ENCODE measurements at regions not wholly inside any gene's neighbourhood (a gene's known extent, or its start where the extent isn't known, plus 50 kb on each side); places are given as distances from the start of the nearest gene placed in this dataset.

- Histone ChIP-seq H3K27ac (ENCODE audit: low read length) (no peak overlapping the region), H3K4me1 (ENCODE audit: control insufficient read depth in 1 of 2, insufficient read depth in 2 of 2, low read length in 2 of 2) (no peaks in the 10 kb centered on the region), H3K4me3 (ENCODE audit: low read depth in 1 of 2, low read length in 2 of 2) (no peak overlapping the region), H3K27me3 (ENCODE audit: low read depth, low read length) (no peaks in the 10 kb centered on the region), H3K36me3 (ENCODE audit: control insufficient read depth in 1 of 2, insufficient read depth in 2 of 2, low read length in 2 of 2) (no peaks in the 10 kb centered on the region), H3K9me3 (ENCODE audit: control insufficient read depth in 1 of 2, low read length in 2 of 2) (no peaks in the 10 kb centered on the region)
Measured at GRCh38 chr1:29784276-29785136, 548.2 kb downstream of the PTPRU start.

GRCh38 chr1:29783508-29784275, 547.4 kb downstream of the PTPRU start:
- no peaks in the 10 kb centered on the region for H3K27me3 ChIP-seq (ENCODE audit: low read depth, low read length)
- no peaks in the 10 kb centered on the region for H3K4me1 ChIP-seq (ENCODE audit: control insufficient read depth in 1 of 2, insufficient read depth in 2 of 2, low read length in 2 of 2)
- H3K9me3 ChIP-seq (ENCODE audit: control insufficient read depth in 1 of 2, low read length in 2 of 2), result no peaks in the 10 kb centered on the region
- H3K36me3 ChIP-seq (ENCODE audit: control insufficient read depth in 1 of 2, insufficient read depth in 2 of 2, low read length in 2 of 2), result no peaks in the 10 kb centered on the region
- no peak overlapping the region for H3K4me3 ChIP-seq (ENCODE audit: low read depth in 1 of 2, low read length in 2 of 2)
- H3K27ac ChIP-seq (ENCODE audit: low read length), result no peak overlapping the region

GRCh38 chr1:29782846-29783507, 546.7 kb downstream of the PTPRU start:
- H3K4me1 ChIP-seq (ENCODE audit: control insufficient read depth in 1 of 2, insufficient read depth in 2 of 2, low read length in 2 of 2), result no peaks in the 10 kb centered on the region
- no peaks in the 10 kb centered on the region for H3K36me3 ChIP-seq (ENCODE audit: control insufficient read depth in 1 of 2, insufficient read depth in 2 of 2, low read length in 2 of 2)
- H3K4me3 ChIP-seq (ENCODE audit: low read depth in 1 of 2, low read length in 2 of 2), result no peak overlapping the region
- no peaks in the 10 kb centered on the region for H3K27me3 ChIP-seq (ENCODE audit: low read depth, low read length)
- H3K9me3 ChIP-seq (ENCODE audit: control insufficient read depth in 1 of 2, low read length in 2 of 2), result no peaks in the 10 kb centered on the region
- H3K27ac ChIP-seq (ENCODE audit: low read length), result no peak overlapping the region

GRCh38 chr1:29779146-29779545, 542.8 kb downstream of the PTPRU start:
- Histone ChIP-seq H3K27me3 (ENCODE audit: low read depth, low read length) (no peaks in the 10 kb centered on the region), H3K36me3 (ENCODE audit: control insufficient read depth in 1 of 2, insufficient read depth in 2 of 2, low read length in 2 of 2) (no peaks in the 10 kb centered on the region), H3K4me1 (ENCODE audit: control insufficient read depth in 1 of 2, insufficient read depth in 2 of 2, low read length in 2 of 2) (no peaks in the 10 kb centered on the region), H3K4me3 (ENCODE audit: low read depth in 1 of 2, low read length in 2 of 2) (no peak overlapping the region), H3K9me3 (ENCODE audit: control insufficient read depth in 1 of 2, low read length in 2 of 2) (peaks cover 4 to 5% of the 10 kb centered on the region in 2 donors), H3K27ac (ENCODE audit: low read length) (no peak overlapping the region)

GRCh38 chr1:29777522-29777921, 541.2 kb downstream of the PTPRU start:
- H3K9me3 ChIP-seq (ENCODE audit: control insufficient read depth in 1 of 2, low read length in 2 of 2), result peaks cover 4 to 5% of the 10 kb centered on the region in 2 donors
- H3K36me3 ChIP-seq (ENCODE audit: control insufficient read depth in 1 of 2, insufficient read depth in 2 of 2, low read length in 2 of 2), result no peaks in the 10 kb centered on the region
- H3K4me3 ChIP-seq (ENCODE audit: low read depth in 1 of 2, low read length in 2 of 2), result no peak overlapping the region
- H3K27me3 ChIP-seq (ENCODE audit: low read depth, low read length), result no peaks in the 10 kb centered on the region
- no peak overlapping the region for H3K27ac ChIP-seq (ENCODE audit: low read length)
- no peaks in the 10 kb centered on the region for H3K4me1 ChIP-seq (ENCODE audit: control insufficient read depth in 1 of 2, insufficient read depth in 2 of 2, low read length in 2 of 2)

- Histone ChIP-seq H3K9me3 (ENCODE audit: control insufficient read depth in 1 of 2, low read length in 2 of 2) (peaks cover 4 to 5% of the 10 kb centered on the region in 2 donors), H3K27ac (ENCODE audit: low read length) (no peak overlapping the region), H3K27me3 (ENCODE audit: low read depth, low read length) (no peaks in the 10 kb centered on the region), H3K4me1 (ENCODE audit: control insufficient read depth in 1 of 2, insufficient read depth in 2 of 2, low read length in 2 of 2) (no peaks in the 10 kb centered on the region), H3K36me3 (ENCODE audit: control insufficient read depth in 1 of 2, insufficient read depth in 2 of 2, low read length in 2 of 2) (no peaks in the 10 kb centered on the region), H3K4me3 (ENCODE audit: low read depth in 1 of 2, low read length in 2 of 2) (no peak overlapping the region)
Measured at GRCh38 chr1:29774355-29774754, 538.0 kb downstream of the PTPRU start.

GRCh38 chr1:29772584-29773100, 536.3 kb downstream of the PTPRU start:
- Histone ChIP-seq H3K36me3 (ENCODE audit: control insufficient read depth in 1 of 2, insufficient read depth in 2 of 2, low read length in 2 of 2) (no peaks in the 10 kb centered on the region), H3K27ac (ENCODE audit: low read length) (no peak overlapping the region), H3K9me3 (ENCODE audit: control insufficient read depth in 1 of 2, low read length in 2 of 2) (peaks cover 4 to 5% of the 10 kb centered on the region in 2 donors), H3K4me1 (ENCODE audit: control insufficient read depth in 1 of 2, insufficient read depth in 2 of 2, low read length in 2 of 2) (no peaks in the 10 kb centered on the region), H3K27me3 (ENCODE audit: low read depth, low read length) (no peaks in the 10 kb centered on the region), H3K4me3 (ENCODE audit: low read depth in 1 of 2, low read length in 2 of 2) (no peak overlapping the region)

GRCh38 chr1:29767769-29768425, 531.6 kb downstream of the PTPRU start:
- Histone ChIP-seq H3K27ac (ENCODE audit: low read length) (no peak overlapping the region), H3K4me1 (ENCODE audit: control insufficient read depth in 1 of 2, insufficient read depth in 2 of 2, low read length in 2 of 2) (no peaks in the 10 kb centered on the region), H3K4me3 (ENCODE audit: low read depth in 1 of 2, low read length in 2 of 2) (no peak overlapping the region), H3K27me3 (ENCODE audit: low read depth, low read length) (peaks cover 4% of the 10 kb centered on the region), H3K36me3 (ENCODE audit: control insufficient read depth in 1 of 2, insufficient read depth in 2 of 2, low read length in 2 of 2) (no peaks in the 10 kb centered on the region), H3K9me3 (ENCODE audit: control insufficient read depth in 1 of 2, low read length in 2 of 2) (peaks cover 0 to 9% of the 10 kb centered on the region in 2 donors)

GRCh38 chr1:29767088-29767685, 530.9 kb downstream of the PTPRU start:
- Histone ChIP-seq H3K27ac (ENCODE audit: low read length) (no peak overlapping the region), H3K4me3 (ENCODE audit: low read depth in 1 of 2, low read length in 2 of 2) (no peak overlapping the region), H3K36me3 (ENCODE audit: control insufficient read depth in 1 of 2, insufficient read depth in 2 of 2, low read length in 2 of 2) (no peaks in the 10 kb centered on the region), H3K27me3 (ENCODE audit: low read depth, low read length) (peaks cover 4% of the 10 kb centered on the region), H3K9me3 (ENCODE audit: control insufficient read depth in 1 of 2, low read length in 2 of 2) (peaks cover 0 to 9% of the 10 kb centered on the region in 2 donors), H3K4me1 (ENCODE audit: control insufficient read depth in 1 of 2, insufficient read depth in 2 of 2, low read length in 2 of 2) (no peaks in the 10 kb centered on the region)

GRCh38 chr1:29762635-29763034, 526.3 kb downstream of the PTPRU start:
- Histone ChIP-seq H3K4me1 (ENCODE audit: control insufficient read depth in 1 of 2, insufficient read depth in 2 of 2, low read length in 2 of 2) (no peaks in the 10 kb centered on the region), H3K27ac (ENCODE audit: low read length) (no peak overlapping the region), H3K36me3 (ENCODE audit: control insufficient read depth in 1 of 2, insufficient read depth in 2 of 2, low read length in 2 of 2) (no peaks in the 10 kb centered on the region), H3K27me3 (ENCODE audit: low read depth, low read length) (peaks cover 4% of the 10 kb centered on the region), H3K4me3 (ENCODE audit: low read depth in 1 of 2, low read length in 2 of 2) (no peak overlapping the region), H3K9me3 (ENCODE audit: control insufficient read depth in 1 of 2, low read length in 2 of 2) (peaks cover 0 to 9% of the 10 kb centered on the region in 2 donors)
